ENCODE measurements at regions not wholly inside any gene's neighbourhood (a gene's known extent, or its start where the extent isn't known, plus 50 kb on each side); places are given as distances from the start of the nearest gene placed in this dataset.

- TF ChIP-seq ZFX (IDR thresholded peaks at IDR 0.05) (no peak), CTCF (conservative IDR thresholded peaks at IDR 0.05) (no peak)
- H3K27ac ChIP-seq: no peak overlapping the region
Measured at GRCh38 chr22:35475545-35475944, 65.1 kb upstream of the RASD2 start.

GRCh38 chr22:35476341-35476740 lies 64.3 kb upstream of the RASD2 start:
- no peak overlapping the region for H3K27ac ChIP-seq
- TF ChIP-seq CTCF (conservative IDR thresholded peaks at IDR 0.05) (no peak), ZFX (IDR thresholded peaks at IDR 0.05) (no peak)

GRCh38 chr22:35477911-35478582 lies 62.6 kb upstream of the RASD2 start:
- TF ChIP-seq CTCF (conservative IDR thresholded peaks at IDR 0.05): no peak
- no peak for TF ChIP-seq ZFX (IDR thresholded peaks at IDR 0.05)
- H3K27ac ChIP-seq: peak overlapping the region; percentile 64

GRCh38 chr22:35478633-35479107 lies 62.0 kb upstream of the RASD2 start:
- no peak for TF ChIP-seq ZFX (IDR thresholded peaks at IDR 0.05)
- no peak for TF ChIP-seq CTCF (conservative IDR thresholded peaks at IDR 0.05)
- H3K27ac ChIP-seq: peak overlapping the region; percentile 64

GRCh38 chr22:35479359-35479758 lies 61.3 kb upstream of the RASD2 start:
- peak overlapping the region; percentile 64 for H3K27ac ChIP-seq
- TF ChIP-seq CTCF (conservative IDR thresholded peaks at IDR 0.05) (no peak), ZFX (IDR thresholded peaks at IDR 0.05) (no peak)

- no peak for TF ChIP-seq CTCF (conservative IDR thresholded peaks at IDR 0.05)
- no peak for TF ChIP-seq ZFX (IDR thresholded peaks at IDR 0.05)
Measured at GRCh38 chr22:35479985-35480550, 60.6 kb upstream of the RASD2 start.

More at GRCh38 chr22:35479985-35480550, 60.6 kb upstream of the RASD2 start:
- H3K27ac ChIP-seq: peak overlapping the region; percentile 64
